ENCODE measurements at regions not wholly inside any gene's neighbourhood (a gene's known extent, or its start where the extent isn't known, plus 50 kb on each side); places are given as distances from the start of the nearest gene placed in this dataset.
A peak's percentile ranks its signal among the peaks of the same experiment; 100 is the strongest.

DNA sequence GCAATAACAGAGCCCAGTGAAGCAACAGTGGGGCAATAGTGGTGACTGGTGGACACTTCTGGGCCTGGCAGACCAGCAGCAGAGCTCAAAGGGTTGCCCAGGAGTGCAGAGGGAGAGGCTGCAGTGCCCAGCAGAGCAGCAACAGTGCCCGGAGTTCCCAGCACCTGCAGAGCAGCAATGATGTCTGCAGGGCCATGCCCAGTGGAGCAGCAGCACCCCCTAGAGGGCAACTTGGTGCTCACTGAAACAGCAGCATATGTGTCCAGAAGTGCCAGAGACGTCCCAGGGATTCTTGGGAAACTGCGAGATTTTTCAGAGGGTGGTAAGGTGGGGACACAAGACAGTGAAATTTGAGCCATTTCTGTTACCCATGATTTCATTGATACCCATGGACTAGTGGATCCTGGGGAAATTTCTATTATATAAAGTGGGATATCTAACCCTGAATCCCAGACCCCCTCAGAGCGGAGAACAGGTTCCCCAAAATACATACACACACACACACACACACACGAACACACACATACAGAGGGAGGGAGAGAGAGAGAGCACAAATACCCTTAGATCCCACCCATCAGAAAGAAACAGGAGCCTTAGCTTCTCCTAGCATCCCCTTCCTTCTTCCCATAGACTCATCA lies 156.9 kb upstream of the GJB5 start:
- H3K4me3 ChIP-seq (ENCODE audit: low read depth, low read length), result no peak overlapping the region
- TF ChIP-seq CTCF (IDR thresholded peaks at IDR 0.05; ENCODE audit: low read depth, low read length), result peak; percentile 89
- in situ Hi-C loops (cut with HindIII; ENCODE audit: low sequenced_read_pairs), result no loop called here
- peak; percentile 49 for DNase-seq (ENCODE audit: low read depth, low spot score)

DNA sequence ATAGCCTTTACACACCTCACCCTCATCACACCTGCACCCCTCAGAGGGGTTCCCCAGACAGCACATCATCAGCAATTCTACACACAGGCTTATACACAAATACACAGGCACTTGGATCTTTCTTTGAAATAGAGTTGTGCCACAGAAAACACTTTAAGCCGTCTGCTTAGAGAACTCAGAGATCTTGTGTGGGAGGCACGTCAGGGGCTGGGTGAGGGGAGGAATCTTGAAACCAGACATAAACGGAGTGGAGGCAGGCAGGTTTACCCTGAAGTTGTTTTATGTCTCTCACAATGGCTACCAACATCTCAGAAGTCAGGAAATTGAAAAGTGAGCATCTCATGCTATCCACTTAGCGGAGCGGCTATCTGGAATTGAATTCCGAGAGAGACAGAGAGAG lies 151.9 kb upstream of the GJB5 start:
- TF ChIP-seq CTCF (IDR thresholded peaks at IDR 0.05; ENCODE audit: low read depth, low read length), result no peak
- in situ Hi-C loops (cut with HindIII; ENCODE audit: low sequenced_read_pairs), result no loop called here
- no peak overlapping the region for H3K4me3 ChIP-seq (ENCODE audit: low read depth, low read length)
- DNase-seq (ENCODE audit: low read depth, low spot score), result no peak

- DNase-seq (ENCODE audit: low read depth, low spot score), result no peak
- no peak overlapping the region for H3K4me3 ChIP-seq (ENCODE audit: low read depth, low read length)
- no peak for TF ChIP-seq CTCF (IDR thresholded peaks at IDR 0.05; ENCODE audit: low read depth, low read length)
- in situ Hi-C loops (cut with HindIII; ENCODE audit: low sequenced_read_pairs), result no loop called here
Measured at GRCh38 chr1:34603594-34603993, 151.3 kb upstream of the GJB5 start.

- TF ChIP-seq CTCF (IDR thresholded peaks at IDR 0.05; ENCODE audit: low read depth, low read length), result no peak
Measured at GRCh38 chr1:34606504-34606903, 148.3 kb upstream of the GJB5 start.

GRCh38 chr1:34610063-34610462 lies 144.8 kb upstream of the GJB5 start:
- TF ChIP-seq CTCF (IDR thresholded peaks at IDR 0.05; ENCODE audit: low read depth, low read length), result no peak
- no peak for DNase-seq (ENCODE audit: low read depth, low spot score)
- H3K4me3 ChIP-seq (ENCODE audit: low read depth, low read length), result no peak overlapping the region
- in situ Hi-C loops (cut with HindIII; ENCODE audit: low sequenced_read_pairs), result no loop called here

More at GRCh38 chr1:34606504-34606903, 148.3 kb upstream of the GJB5 start:
- DNase-seq (ENCODE audit: low read depth, low spot score), result no peak
- no peak overlapping the region for H3K4me3 ChIP-seq (ENCODE audit: low read depth, low read length)
- in situ Hi-C loops (cut with HindIII; ENCODE audit: low sequenced_read_pairs), result no loop called here

GRCh38 chr1:34611571-34611970 lies 143.3 kb upstream of the GJB5 start:
- no peak for DNase-seq (ENCODE audit: low read depth, low spot score)
- no peak overlapping the region for H3K4me3 ChIP-seq (ENCODE audit: low read depth, low read length)
- TF ChIP-seq CTCF (IDR thresholded peaks at IDR 0.05; ENCODE audit: low read depth, low read length), result no peak
- in situ Hi-C loops (cut with HindIII; ENCODE audit: low sequenced_read_pairs), result no loop called here
